Esophagus squamous epithelium (tissue), 4 donors: ENCODE measurements at regions not wholly inside any gene's neighbourhood (a gene's known extent, or its start where the extent isn't known, plus 50 kb on each side); places are given as distances from the start of the nearest gene placed in this dataset.

Experiments
- CTCF ChIP-seq, 6 experiments: fragments of 450-650 bp in 4 of 6; fragments of 200-600 bp in 2 of 6; sonication (generic) in 2 of 6; IDR thresholded peaks; one replicate each; pipeline ENCODE4 v1.5.1; 2016 to 2019; ENCODE audit warnings: antibody characterized with exemption in 6 of 6, mild to moderate bottlenecking in 4 of 6, moderate library complexity in 4 of 6
- POLR2A ChIP-seq, 4 donors: fragments of 450-650 bp; IDR thresholded peaks; one replicate each; pipeline ENCODE4 v1.6.1; 2017; ENCODE audit warnings: antibody characterized with exemption in 4 of 4, mild to moderate bottlenecking in 4 of 4, moderate library complexity in 3 of 4

- TF ChIP-seq CTCF (IDR thresholded peaks at IDR 0.05): no peak
- no peak for TF ChIP-seq POLR2A (IDR thresholded peaks at IDR 0.05)
Observed at GRCh38 chr4:53748328-53748772, 157.1 kb upstream of the LNX1 start.
